Effector memory CD8-positive, alpha-beta T cell (primary cell): ENCODE measurements at regions not wholly inside any gene's neighbourhood (a gene's known extent, or its start where the extent isn't known, plus 50 kb on each side); places are given as distances from the start of the nearest gene placed in this dataset.
A peak's percentile ranks its signal among the peaks of the same experiment; 100 is the strongest.
"Not testable (repeated sequence)": the region's sequence is repeated elsewhere in the genome, so short reads cannot be mapped to it uniquely, and the experiment has no call there.

Source experiments
- ATAC-seq: fragments of 150-1000 bp; cut with Tn5 transposase; replicated peaks from 2 replicates; pipeline ENCODE4 v1.10.0; 2021; ENCODE audit warnings: mild to moderate bottlenecking, moderate library complexity
- DNase-seq, 3 experiments: peaks; one replicate each; pipeline ENCODE4 v3.0.0; 2021
- H3K27ac Mint-ChIP-seq, 2 donors: one replicate each; pipeline ENCODE4 v1.8.0; 2022; ENCODE audit warnings: mild to moderate bottlenecking in 2 of 2, mixed read lengths in 2 of 2, moderate library complexity in 2 of 2
- H3K27me3 Mint-ChIP-seq, 2 donors: one replicate each; pipeline ENCODE4 v1.8.0; 2022; ENCODE audit warnings: mixed read lengths in 2 of 2
- H3K36me3 Mint-ChIP-seq: one replicate; pipeline ENCODE4 v1.8.0; 2022; ENCODE audit warnings: mild to moderate bottlenecking, moderate library complexity, mixed read lengths; ENCODE audit not compliant: insufficient read depth
- H3K4me1 Mint-ChIP-seq, 2 donors: one replicate each; pipeline ENCODE4 v1.8.0; 2022; ENCODE audit warnings: low read depth in 2 of 2, mixed read lengths in 2 of 2
- H3K4me3 Mint-ChIP-seq, 2 donors: one replicate each; pipeline ENCODE4 v1.8.0; 2022; ENCODE audit warnings: mild to moderate bottlenecking in 2 of 2, mixed read lengths in 2 of 2, moderate library complexity in 2 of 2
- H3K9me3 Mint-ChIP-seq, 2 donors: one replicate each; pipeline ENCODE4 v1.8.0; 2022; ENCODE audit warnings: mixed read lengths in 2 of 2

DNA sequence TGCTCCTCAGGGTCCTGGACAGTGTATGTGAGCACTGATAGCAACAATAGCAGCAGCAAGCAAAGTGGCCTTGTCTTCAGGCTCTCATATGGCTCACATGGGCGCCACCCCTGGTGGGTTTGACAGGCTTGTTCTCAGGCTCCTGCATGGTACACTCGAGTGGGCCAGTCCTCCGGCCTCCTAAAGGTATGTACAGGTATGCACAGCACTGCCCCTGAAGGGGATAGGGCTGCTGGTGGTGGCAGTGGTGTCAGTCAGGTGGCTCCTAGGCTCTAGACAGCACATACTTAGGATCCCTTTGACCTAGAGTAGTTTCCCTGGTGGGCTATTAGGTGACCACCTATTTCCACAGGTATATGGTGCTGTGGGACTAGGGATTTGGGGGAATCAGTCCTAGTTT is 79.8 kb downstream of the LGALS9B start:
- H3K9me3 Mint-ChIP-seq, ATAC-seq: not testable (repeated sequence)

DNA sequence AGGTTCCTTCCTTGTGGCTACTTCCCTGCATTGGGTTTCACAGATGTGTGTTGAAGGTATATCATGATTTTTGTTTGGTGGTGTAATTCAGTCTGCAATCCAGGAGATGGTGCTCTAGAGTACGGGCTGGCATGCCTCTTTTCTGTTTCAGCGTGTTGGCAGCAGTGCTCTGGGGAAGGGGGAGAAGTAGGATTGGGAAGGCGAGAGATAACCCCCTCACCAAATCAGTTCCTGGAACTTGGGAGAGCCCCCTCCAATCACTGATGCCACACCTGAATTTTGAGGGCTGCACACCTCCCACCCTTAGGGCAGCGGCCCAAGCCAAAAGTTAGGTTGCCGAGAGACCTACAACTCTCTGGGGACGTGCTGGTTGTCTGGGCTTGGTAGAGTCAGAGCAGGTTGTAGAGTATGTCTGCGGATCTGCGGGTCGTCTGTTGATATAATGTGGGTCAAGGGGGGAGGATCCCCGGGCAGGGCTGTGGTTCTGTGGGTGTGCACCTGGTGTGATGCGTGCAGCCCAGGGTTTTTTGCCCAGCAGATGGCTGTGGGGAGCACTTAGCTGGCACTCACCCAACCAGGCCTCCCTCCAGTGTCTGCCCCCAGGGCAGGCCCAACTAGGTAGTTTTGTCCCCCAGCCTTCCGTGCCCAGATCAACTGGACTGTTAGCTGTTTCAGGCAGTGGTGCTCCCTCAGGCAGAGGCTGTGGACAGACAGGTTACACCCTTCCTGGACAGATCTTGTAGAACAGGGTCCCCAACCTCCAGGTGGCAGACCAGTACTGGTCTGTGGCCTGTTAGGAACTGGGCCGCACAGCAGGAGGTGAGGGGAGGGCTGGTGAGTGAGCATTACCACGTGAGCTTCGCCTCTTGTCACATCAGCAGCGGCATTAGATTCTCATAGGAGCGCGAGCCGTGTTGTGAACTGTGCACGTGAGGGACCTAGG is 85.7 kb downstream of the LGALS9B start:
- ATAC-seq (peak; percentile 87), DNase-seq (peak; percentile 4 to 12 (median 9))
- Mint-ChIP-seq H3K27me3 (peaks cover 11 to 12% of the 10 kb centered on the region in 2 donors), H3K4me3 (peak overlapping the region; percentile 51 to 58), H3K27ac (peak overlapping the region in 1 of 2 donors; percentile 18)
- H3K9me3 Mint-ChIP-seq, H3K4me1 Mint-ChIP-seq, H3K36me3 Mint-ChIP-seq: not testable (repeated sequence)

More for the DNA sequence above, 79.8 kb downstream of the LGALS9B start:
- not testable (repeated sequence) for H3K4me1 Mint-ChIP-seq, H3K36me3 Mint-ChIP-seq, H3K4me3 Mint-ChIP-seq, DNase-seq, H3K27me3 Mint-ChIP-seq, H3K27ac Mint-ChIP-seq

DNA sequence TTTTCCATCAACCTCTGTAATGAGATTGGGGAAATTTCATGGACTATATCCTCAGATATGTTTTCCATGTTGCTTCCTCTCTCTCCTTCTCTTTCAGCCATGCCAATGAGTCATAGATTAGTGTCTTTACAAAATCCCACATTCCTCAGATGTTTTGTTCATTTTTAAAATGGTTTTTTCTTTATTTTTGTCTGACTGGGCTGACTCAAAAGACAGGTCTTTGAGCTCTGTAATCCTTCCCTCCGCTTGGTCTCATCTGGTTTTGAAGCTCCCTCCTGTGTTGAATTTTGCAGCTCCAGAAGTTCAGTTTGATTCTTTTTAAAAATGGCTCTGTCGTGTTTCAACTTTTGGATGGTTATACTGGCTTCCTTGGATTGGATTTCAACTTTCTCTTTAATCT is 86.7 kb downstream of the LGALS9B start:
- DNase-seq, H3K9me3 Mint-ChIP-seq, H3K36me3 Mint-ChIP-seq, H3K4me1 Mint-ChIP-seq, H3K4me3 Mint-ChIP-seq, H3K27ac Mint-ChIP-seq, ATAC-seq: not testable (repeated sequence)
- H3K27me3 Mint-ChIP-seq, result peaks cover 17 to 18% of the 10 kb centered on the region in 2 donors

DNA sequence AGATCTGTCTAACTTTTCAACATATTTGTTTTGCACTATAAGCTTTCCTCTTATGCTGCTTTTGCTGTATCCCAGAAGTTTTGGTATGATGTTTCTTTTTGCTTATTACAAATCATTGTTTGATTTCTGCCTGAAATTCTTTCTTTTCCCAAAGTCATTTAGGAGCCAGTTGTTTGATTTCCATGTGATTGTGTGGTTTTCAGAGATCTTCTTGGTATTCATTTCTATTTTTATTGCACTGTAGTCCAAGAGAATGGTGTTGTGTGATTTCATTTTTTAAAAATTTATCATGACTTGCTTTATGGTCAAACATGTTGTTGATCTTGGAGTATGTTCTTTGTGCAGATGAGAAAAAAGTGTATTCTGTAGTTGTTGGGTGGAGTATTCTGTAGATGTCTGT is 88.1 kb downstream of the LGALS9B start:
- H3K27me3 Mint-ChIP-seq, result peaks cover 17 to 19% of the 10 kb centered on the region in 2 donors
- H3K4me1 Mint-ChIP-seq, ATAC-seq, H3K9me3 Mint-ChIP-seq, H3K4me3 Mint-ChIP-seq, DNase-seq, H3K27ac Mint-ChIP-seq, H3K36me3 Mint-ChIP-seq: not testable (repeated sequence)

DNA sequence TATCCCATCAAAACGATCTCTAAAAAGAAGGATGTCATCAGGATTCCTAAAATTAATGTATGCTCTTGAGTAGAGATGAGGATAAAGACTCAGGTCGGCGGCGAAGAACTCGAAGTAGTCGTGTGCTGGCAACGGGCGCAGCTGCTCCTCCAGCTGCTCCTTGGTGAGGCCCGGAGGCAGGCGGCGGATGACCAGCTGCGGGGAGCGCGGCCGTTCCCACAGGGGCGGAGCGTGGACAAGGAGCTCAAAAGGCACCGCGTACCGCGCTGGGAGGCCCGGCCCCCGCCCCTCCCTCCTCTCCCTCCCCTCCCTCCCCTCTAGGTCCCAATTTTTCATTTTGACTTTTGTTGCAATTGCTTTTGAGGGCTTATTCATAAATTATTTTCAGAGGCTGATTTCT is 90.7 kb downstream of the LGALS9B start:
- H3K4me1 Mint-ChIP-seq, H3K36me3 Mint-ChIP-seq, H3K27ac Mint-ChIP-seq, H3K4me3 Mint-ChIP-seq, ATAC-seq, H3K9me3 Mint-ChIP-seq, DNase-seq: not testable (repeated sequence)
- peaks cover 15 to 19% of the 10 kb centered on the region in 2 donors for H3K27me3 Mint-ChIP-seq

- not testable (repeated sequence) for H3K27ac Mint-ChIP-seq, DNase-seq, H3K36me3 Mint-ChIP-seq, H3K4me3 Mint-ChIP-seq, ATAC-seq, H3K4me1 Mint-ChIP-seq, H3K9me3 Mint-ChIP-seq
- peaks cover 6 to 15% of the 10 kb centered on the region in 2 donors for H3K27me3 Mint-ChIP-seq
Observed at GRCh38 chr17:20375745-20376144, 91.6 kb downstream of the LGALS9B start.
